Vagina (tissue), 2 donors: ENCODE measurements at regions not wholly inside any gene's neighbourhood (a gene's known extent, or its start where the extent isn't known, plus 50 kb on each side); places are given as distances from the start of the nearest gene placed in this dataset.

ENCODE experiments used
- DNase-seq, 2 donors: peaks; one replicate each; pipeline ENCODE4 v3.0.0-alpha.2; 2017; ENCODE audit errors: extremely low spot score in 2 of 2
- H3K27ac ChIP-seq: fragments of 200-600 bp; sonication (generic); one replicate; pipeline ENCODE4 v1.5.1; 2019
- H3K27me3 ChIP-seq: fragments of 200-600 bp; sonication (generic); one replicate; pipeline ENCODE4 v1.5.1; 2019
- H3K36me3 ChIP-seq, 2 donors: fragments of 200-600 bp; sonication (generic); one replicate each; pipeline ENCODE4 v1.5.1; 2017 to 2019
- H3K4me1 ChIP-seq: fragments of 200-600 bp; sonication (generic); one replicate; pipeline ENCODE4 v1.5.1; 2019
- H3K4me3 ChIP-seq, 2 donors: fragments of 200-600 bp; sonication (generic); 1 replicate in 1 of 2; 2 replicates in 1 of 2; pipeline ENCODE4 v1.5.1; 2016 to 2019
- H3K9me3 ChIP-seq: fragments of 200-600 bp; sonication (generic); one replicate; pipeline ENCODE4 v1.5.1; 2019
- POLR2A ChIP-seq, 2 donors: fragments of 450-650 bp; IDR thresholded peaks; one replicate each; pipeline ENCODE4 v1.6.1; 2017; ENCODE audit warnings: antibody characterized with exemption in 2 of 2, mild to moderate bottlenecking in 2 of 2, moderate library complexity in 2 of 2
- POLR2AphosphoS5 ChIP-seq, 2 donors: sonication (generic); formaldehyde crosslinking; IDR thresholded peaks; one replicate each; pipeline ENCODE4 v1.9.0; 2017; ENCODE audit warnings: antibody characterized with exemption in 2 of 2, mild to moderate bottlenecking in 2 of 2, low read depth in 1 of 2; ENCODE audit not compliant: insufficient read depth in 1 of 2
- intact Hi-C: fragments of 100-400 bp; cut with DNase I; formaldehyde crosslinking; loops from one replicate; pipeline ENCODE4 v1.15.1; 2023
- TF ChIP-seq, protein P1 (sequence below), 3 experiments: fragments of 450-650 bp in 2 of 3; fragments of 200-600 bp in 1 of 3; sonication (generic) in 1 of 3; IDR thresholded peaks; one replicate each; pipeline ENCODE4 v1.5.1; 2017 to 2019; ENCODE audit warnings: antibody characterized with exemption in 3 of 3, mild to moderate bottlenecking in 2 of 3, moderate library complexity in 2 of 3

DNA sequence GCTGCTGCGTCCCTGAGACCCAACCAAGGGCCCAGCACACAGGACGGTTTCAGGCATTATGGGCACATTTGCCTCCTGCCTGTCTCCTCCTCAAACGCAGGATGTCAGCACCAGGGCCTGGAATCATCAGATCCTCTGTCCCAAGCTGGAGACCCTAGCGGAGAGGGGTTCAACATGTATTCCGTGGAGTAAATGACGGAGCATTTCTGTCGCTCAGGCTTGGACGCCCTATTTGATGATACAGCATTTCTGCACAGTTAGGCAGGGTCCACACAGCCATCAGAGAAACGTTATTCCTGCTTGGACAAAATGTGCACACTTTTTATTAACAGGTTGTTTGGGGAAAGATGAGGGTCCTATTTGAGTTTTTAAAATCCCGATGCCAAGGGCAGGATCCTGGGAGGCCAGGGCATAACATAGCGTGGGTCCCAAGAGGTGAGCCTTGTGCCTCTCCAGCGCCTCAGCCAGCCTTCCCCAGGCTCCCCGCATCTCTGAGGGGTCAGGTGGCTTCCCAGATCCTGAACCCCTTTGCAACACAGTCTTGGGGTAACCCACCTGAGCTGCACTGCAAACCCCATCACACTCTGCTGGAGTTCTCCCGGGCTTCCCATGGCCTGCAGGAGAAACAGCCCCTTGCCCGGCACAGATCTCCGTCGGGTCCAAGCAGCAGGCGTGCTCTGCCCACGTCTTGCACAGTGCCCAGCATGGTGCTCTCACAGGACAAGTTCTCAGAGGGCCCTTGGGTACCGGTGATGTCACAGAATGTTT is 319.7 kb upstream of the MYT1L start:
- Histone ChIP-seq H3K27ac (no peak overlapping the region), H3K27me3 (no peaks in the 10 kb centered on the region)
- TF ChIP-seq, protein P1, sequence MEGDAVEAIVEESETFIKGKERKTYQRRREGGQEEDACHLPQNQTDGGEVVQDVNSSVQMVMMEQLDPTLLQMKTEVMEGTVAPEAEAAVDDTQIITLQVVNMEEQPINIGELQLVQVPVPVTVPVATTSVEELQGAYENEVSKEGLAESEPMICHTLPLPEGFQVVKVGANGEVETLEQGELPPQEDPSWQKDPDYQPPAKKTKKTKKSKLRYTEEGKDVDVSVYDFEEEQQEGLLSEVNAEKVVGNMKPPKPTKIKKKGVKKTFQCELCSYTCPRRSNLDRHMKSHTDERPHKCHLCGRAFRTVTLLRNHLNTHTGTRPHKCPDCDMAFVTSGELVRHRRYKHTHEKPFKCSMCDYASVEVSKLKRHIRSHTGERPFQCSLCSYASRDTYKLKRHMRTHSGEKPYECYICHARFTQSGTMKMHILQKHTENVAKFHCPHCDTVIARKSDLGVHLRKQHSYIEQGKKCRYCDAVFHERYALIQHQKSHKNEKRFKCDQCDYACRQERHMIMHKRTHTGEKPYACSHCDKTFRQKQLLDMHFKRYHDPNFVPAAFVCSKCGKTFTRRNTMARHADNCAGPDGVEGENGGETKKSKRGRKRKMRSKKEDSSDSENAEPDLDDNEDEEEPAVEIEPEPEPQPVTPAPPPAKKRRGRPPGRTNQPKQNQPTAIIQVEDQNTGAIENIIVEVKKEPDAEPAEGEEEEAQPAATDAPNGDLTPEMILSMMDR (IDR thresholded peaks at IDR 0.05), result no peak
- TF ChIP-seq POLR2AphosphoS5 (IDR thresholded peaks at IDR 0.05; ENCODE audit: insufficient read depth in 1 of 2, low read depth in 1 of 2) (no peak), POLR2A (IDR thresholded peaks at IDR 0.05) (no peak)

DNA sequence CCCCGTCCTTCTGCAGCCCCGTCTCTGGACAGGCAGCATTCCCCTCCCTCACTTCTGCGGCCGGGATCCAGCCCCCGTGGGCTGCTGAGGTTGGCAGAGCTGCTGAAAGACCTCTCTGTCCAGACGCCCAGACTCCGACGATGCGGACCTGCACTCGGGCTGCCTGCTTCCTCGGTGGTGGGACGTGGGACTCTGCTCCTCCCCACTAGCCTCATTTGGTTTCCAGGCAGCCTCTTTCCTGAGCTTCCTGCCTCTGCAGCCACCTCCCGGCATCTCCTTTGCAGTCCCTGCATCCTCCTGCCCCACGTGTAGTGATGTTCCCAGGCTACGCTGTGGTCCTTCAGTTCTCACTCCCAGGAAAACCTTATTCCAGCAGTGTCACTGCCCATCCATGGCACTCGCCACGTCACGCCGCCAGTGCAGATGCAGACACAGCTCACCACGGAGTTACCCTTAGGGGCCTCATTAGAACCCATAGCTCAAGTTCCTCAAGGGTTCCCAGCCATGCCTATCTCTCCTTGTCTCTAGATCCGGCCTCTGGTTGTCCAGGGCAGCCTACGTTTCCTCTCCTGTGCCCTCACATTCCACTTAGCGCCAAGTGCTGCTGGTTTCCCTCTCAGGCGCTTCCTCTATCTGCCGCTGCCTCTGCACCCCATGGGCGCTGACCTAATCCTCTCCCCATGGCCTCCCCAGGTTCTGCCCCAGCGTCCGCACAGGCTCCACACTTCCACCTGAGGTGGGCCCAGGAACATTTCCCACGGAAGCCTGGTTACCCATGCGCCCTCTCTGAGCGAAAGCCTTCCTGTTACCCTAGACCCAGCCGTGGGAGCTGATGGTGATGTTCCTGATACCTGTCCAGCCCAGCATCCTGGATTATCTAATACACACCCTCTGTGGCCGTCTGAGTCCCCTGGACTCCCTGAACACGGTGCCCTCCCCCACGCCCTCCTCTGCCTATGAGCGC is 318.3 kb upstream of the MYT1L start:
- Histone ChIP-seq H3K4me3 (no peak overlapping the region), H3K27me3 (no peaks in the 10 kb centered on the region), H3K9me3 (no peaks in the 10 kb centered on the region), H3K4me1 (peaks cover 6% of the 10 kb centered on the region), H3K36me3 (no peaks in the 10 kb centered on the region), H3K27ac (no peak overlapping the region)
- intact Hi-C loops, result no loop called here
- no peak for DNase-seq
- no peak for TF ChIP-seq POLR2A (IDR thresholded peaks at IDR 0.05)
- TF ChIP-seq POLR2AphosphoS5 (IDR thresholded peaks at IDR 0.05; ENCODE audit: insufficient read depth in 1 of 2, low read depth in 1 of 2), result no peak
- TF ChIP-seq, protein P1 (IDR thresholded peaks at IDR 0.05), result no peak

More for the DNA sequence above, 319.7 kb upstream of the MYT1L start:
- H3K4me1 ChIP-seq, result peaks cover 6% of the 10 kb centered on the region
- H3K4me3 ChIP-seq, result no peak overlapping the region
- DNase-seq, result no peak
- H3K36me3 ChIP-seq, result no peaks in the 10 kb centered on the region
- intact Hi-C loops, result no loop called here
- no peaks in the 10 kb centered on the region for H3K9me3 ChIP-seq

DNA sequence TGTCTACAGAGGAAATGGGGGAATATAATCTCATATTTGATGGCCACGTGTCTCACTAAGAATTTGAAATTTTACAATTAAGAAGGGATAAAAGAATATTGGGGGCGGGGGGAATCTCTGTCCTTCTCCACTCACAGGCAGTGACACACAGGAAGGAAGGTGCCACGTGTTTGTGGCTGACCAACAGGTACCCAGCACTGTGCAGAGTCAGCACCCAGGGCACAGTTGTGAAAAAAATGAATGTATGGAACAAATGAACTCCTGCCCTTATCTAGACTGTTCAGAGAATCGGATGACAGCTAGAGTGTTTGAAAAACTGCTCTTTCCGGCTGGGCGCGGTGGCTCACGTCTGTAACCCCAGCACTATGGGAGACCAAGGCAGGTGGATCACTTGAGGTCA is 317.0 kb upstream of the MYT1L start:
- Histone ChIP-seq H3K9me3 (no peaks in the 10 kb centered on the region), H3K36me3 (no peaks in the 10 kb centered on the region), H3K27me3 (no peaks in the 10 kb centered on the region), H3K27ac (no peak overlapping the region), H3K4me1 (peaks cover 6% of the 10 kb centered on the region), H3K4me3 (no peak overlapping the region)
- intact Hi-C loops, result no loop called here
- no peak for TF ChIP-seq POLR2AphosphoS5 (IDR thresholded peaks at IDR 0.05; ENCODE audit: insufficient read depth in 1 of 2, low read depth in 1 of 2)
- no peak for DNase-seq

DNA sequence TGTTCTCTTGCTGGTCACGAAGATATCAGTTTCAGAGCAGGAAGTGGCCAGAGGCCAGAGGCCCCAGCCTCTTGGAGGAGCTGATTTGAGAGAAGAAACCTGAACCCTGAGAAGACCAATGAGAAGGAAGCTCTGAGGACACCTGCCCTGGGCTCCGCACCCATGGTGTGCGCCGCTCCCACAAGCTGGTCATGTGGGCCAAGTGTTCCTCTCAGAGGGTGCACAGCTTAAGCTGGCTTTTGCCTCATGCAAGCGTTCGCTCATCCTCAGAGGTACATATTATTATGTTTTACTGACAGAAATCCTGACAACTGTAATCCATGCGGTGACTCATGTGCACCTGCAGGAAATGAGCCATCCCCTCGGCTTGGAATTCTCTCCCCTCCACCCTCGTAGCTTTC is 316.1 kb upstream of the MYT1L start:
- Histone ChIP-seq H3K4me1 (peaks cover 6% of the 10 kb centered on the region), H3K27me3 (no peaks in the 10 kb centered on the region), H3K36me3 (no peaks in the 10 kb centered on the region), H3K9me3 (no peaks in the 10 kb centered on the region), H3K27ac (no peak overlapping the region), H3K4me3 (no peak overlapping the region)
- intact Hi-C loops, result no loop called here
- DNase-seq, result no peak
- TF ChIP-seq POLR2A (IDR thresholded peaks at IDR 0.05), result no peak
- no peak for TF ChIP-seq POLR2AphosphoS5 (IDR thresholded peaks at IDR 0.05; ENCODE audit: insufficient read depth in 1 of 2, low read depth in 1 of 2)
- TF ChIP-seq, protein P1 (IDR thresholded peaks at IDR 0.05), result no peak

DNA sequence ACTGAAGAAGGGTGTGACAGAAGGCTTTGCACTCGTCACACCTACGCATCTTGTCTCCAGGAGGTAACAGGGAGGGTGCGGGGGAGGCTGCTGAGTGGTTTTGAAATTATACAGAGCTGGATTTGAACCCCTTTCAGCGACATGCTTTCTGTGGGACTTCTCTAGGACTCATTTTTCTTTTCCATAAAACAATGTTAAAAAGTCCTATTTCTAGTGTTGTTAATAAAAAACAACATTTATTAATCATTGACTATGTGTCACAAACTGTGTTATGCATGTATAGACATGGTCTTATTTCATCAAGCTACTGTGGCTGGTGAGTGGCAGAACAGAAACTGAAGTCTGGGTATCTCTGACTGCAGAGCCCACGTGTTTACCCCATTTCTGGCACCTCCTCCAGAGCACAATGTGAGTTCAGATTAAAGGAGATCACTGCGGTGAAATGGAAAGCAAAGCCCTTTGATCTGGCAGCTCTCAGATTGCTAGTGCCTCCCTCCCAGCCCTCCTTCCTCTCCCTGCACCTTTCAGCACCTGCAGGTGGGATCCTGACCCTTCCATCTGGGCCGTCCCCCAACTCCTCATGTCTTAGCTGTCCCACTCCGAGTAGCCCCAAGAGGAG is 315.5 kb upstream of the MYT1L start:
- no peak overlapping the region for H3K4me3 ChIP-seq
- H3K4me1 ChIP-seq, result peaks cover 6% of the 10 kb centered on the region
- H3K27ac ChIP-seq, result no peak overlapping the region
- no peaks in the 10 kb centered on the region for H3K27me3 ChIP-seq
- DNase-seq, result no peak
- H3K9me3 ChIP-seq, result no peaks in the 10 kb centered on the region
- intact Hi-C loops, result no loop called here
- TF ChIP-seq POLR2AphosphoS5 (IDR thresholded peaks at IDR 0.05; ENCODE audit: insufficient read depth in 1 of 2, low read depth in 1 of 2), result no peak
- TF ChIP-seq POLR2A (IDR thresholded peaks at IDR 0.05), result no peak
- TF ChIP-seq, protein P1 (IDR thresholded peaks at IDR 0.05), result no peak
- no peaks in the 10 kb centered on the region for H3K36me3 ChIP-seq
